ENCODE measurements at regions not wholly inside any gene's neighbourhood (a gene's known extent, or its start where the extent isn't known, plus 50 kb on each side); places are given as distances from the start of the nearest gene placed in this dataset.
A peak's percentile ranks its signal among the peaks of the same experiment; 100 is the strongest.

GRCh38 chr10:14416308-14416700 is 85.6 kb upstream of the FRMD4A start:
- POLR2A ChIA-PET = no interaction called here
- H3K4me3 Mint-ChIP-seq = no peak overlapping the region
- peaks cover 3% of the 10 kb centered on the region for H3K9me3 Mint-ChIP-seq
- DNase-seq (no peak), ATAC-seq (ENCODE audit: low read depth) (no peak)
- no peaks in the 10 kb centered on the region for H3K4me1 Mint-ChIP-seq
- H3K36me3 Mint-ChIP-seq = no peaks in the 10 kb centered on the region
- peaks cover 16% of the 10 kb centered on the region for H3K27me3 Mint-ChIP-seq
- H3K27ac Mint-ChIP-seq = no peak overlapping the region

- no peak for ATAC-seq (ENCODE audit: low read depth)
- H3K27me3 Mint-ChIP-seq = peaks cover 18% of the 10 kb centered on the region
- no peak overlapping the region for H3K27ac Mint-ChIP-seq
Measured at GRCh38 chr10:14415676-14416307, 85.1 kb upstream of the FRMD4A start.

GRCh38 chr10:14414901-14415300 is 84.2 kb upstream of the FRMD4A start:
- DNase-seq (no peak), ATAC-seq (ENCODE audit: low read depth) (no peak)
- H3K9me3 Mint-ChIP-seq = peaks cover 8% of the 10 kb centered on the region
- peaks cover 16% of the 10 kb centered on the region for H3K27me3 Mint-ChIP-seq
- H3K36me3 Mint-ChIP-seq = peaks cover 2% of the 10 kb centered on the region
- H3K4me1 Mint-ChIP-seq = peaks cover 7% of the 10 kb centered on the region
- no peak overlapping the region for H3K4me3 Mint-ChIP-seq
- H3K27ac Mint-ChIP-seq = no peak overlapping the region
- POLR2A ChIA-PET = no interaction called here

More at GRCh38 chr10:14415676-14416307, 85.1 kb upstream of the FRMD4A start:
- peaks cover 6% of the 10 kb centered on the region for H3K9me3 Mint-ChIP-seq
- H3K4me3 Mint-ChIP-seq = no peak overlapping the region
- DNase-seq = no peak
- POLR2A ChIA-PET = no interaction called here
- peaks cover 2% of the 10 kb centered on the region for H3K4me1 Mint-ChIP-seq
- H3K36me3 Mint-ChIP-seq = peaks cover 2% of the 10 kb centered on the region

GRCh38 chr10:14413523-14413922 is 82.8 kb upstream of the FRMD4A start:
- ATAC-seq (ENCODE audit: low read depth) (no peak), DNase-seq (no peak)
- peaks cover 11% of the 10 kb centered on the region for H3K4me1 Mint-ChIP-seq
- POLR2A ChIA-PET = no interaction called here
- H3K9me3 Mint-ChIP-seq = peaks cover 12% of the 10 kb centered on the region
- peaks cover 2% of the 10 kb centered on the region for H3K36me3 Mint-ChIP-seq
- H3K4me3 Mint-ChIP-seq = no peak overlapping the region
- peaks cover 16% of the 10 kb centered on the region for H3K27me3 Mint-ChIP-seq
- H3K27ac Mint-ChIP-seq = no peak overlapping the region

- Mint-ChIP-seq H3K36me3 (peaks cover 2% of the 10 kb centered on the region), H3K9me3 (peaks cover 12% of the 10 kb centered on the region), H3K27ac (no peak overlapping the region), H3K27me3 (peaks cover 16% of the 10 kb centered on the region), H3K4me3 (no peak overlapping the region), H3K4me1 (peaks cover 11% of the 10 kb centered on the region)
- POLR2A ChIA-PET = no interaction called here
- ATAC-seq (ENCODE audit: low read depth) (no peak), DNase-seq (no peak)
Measured at GRCh38 chr10:14412624-14413023, 81.9 kb upstream of the FRMD4A start.

GRCh38 chr10:14409856-14410458 is 79.2 kb upstream of the FRMD4A start:
- Mint-ChIP-seq H3K4me1 (peaks cover 11% of the 10 kb centered on the region), H3K9me3 (peaks cover 12% of the 10 kb centered on the region), H3K36me3 (peaks cover 2% of the 10 kb centered on the region), H3K4me3 (peak overlapping the region; percentile 48), H3K27me3 (peaks cover 23% of the 10 kb centered on the region), H3K27ac (no peak overlapping the region)
- no peak for DNase-seq
- ATAC-seq (ENCODE audit: low read depth) = no peak
- POLR2A ChIA-PET = no interaction called here

- ATAC-seq (ENCODE audit: low read depth) (no peak), DNase-seq (no peak)
- peaks cover 25% of the 10 kb centered on the region for H3K27me3 Mint-ChIP-seq
- no peak overlapping the region for H3K27ac Mint-ChIP-seq
- H3K4me1 Mint-ChIP-seq = peaks cover 11% of the 10 kb centered on the region
- H3K9me3 Mint-ChIP-seq = peaks cover 12% of the 10 kb centered on the region
- H3K4me3 Mint-ChIP-seq = no peak overlapping the region
- POLR2A ChIA-PET = no interaction called here
- peaks cover 2% of the 10 kb centered on the region for H3K36me3 Mint-ChIP-seq
Measured at GRCh38 chr10:14409247-14409646, 78.5 kb upstream of the FRMD4A start.

- H3K9me3 Mint-ChIP-seq = peaks cover 12% of the 10 kb centered on the region
- H3K4me1 Mint-ChIP-seq = peaks cover 11% of the 10 kb centered on the region
- H3K27me3 Mint-ChIP-seq = peaks cover 24% of the 10 kb centered on the region
- no peak for ATAC-seq (ENCODE audit: low read depth)
- POLR2A ChIA-PET = no interaction called here
- no peak overlapping the region for H3K4me3 Mint-ChIP-seq
- peaks cover 2% of the 10 kb centered on the region for H3K36me3 Mint-ChIP-seq
- DNase-seq = no peak
- no peak overlapping the region for H3K27ac Mint-ChIP-seq
Measured at GRCh38 chr10:14408139-14408538, 77.4 kb upstream of the FRMD4A start.

- Mint-ChIP-seq H3K36me3 (peaks cover 2% of the 10 kb centered on the region), H3K9me3 (peaks cover 14% of the 10 kb centered on the region), H3K4me3 (no peak overlapping the region), H3K27me3 (peaks cover 22% of the 10 kb centered on the region), H3K27ac (no peak overlapping the region), H3K4me1 (peaks cover 11% of the 10 kb centered on the region)
- no peak for ATAC-seq (ENCODE audit: low read depth)
- POLR2A ChIA-PET = no interaction called here
- DNase-seq = no peak
Measured at GRCh38 chr10:14407567-14407966, 76.8 kb upstream of the FRMD4A start.

- Mint-ChIP-seq H3K36me3 (no peaks in the 10 kb centered on the region), H3K4me1 (peaks cover 8% of the 10 kb centered on the region), H3K27ac (no peak overlapping the region), H3K9me3 (peaks cover 8% of the 10 kb centered on the region), H3K4me3 (no peak overlapping the region), H3K27me3 (peaks cover 17% of the 10 kb centered on the region)
- DNase-seq (no peak), ATAC-seq (ENCODE audit: low read depth) (no peak)
- POLR2A ChIA-PET = no interaction called here
Measured at GRCh38 chr10:14405076-14406065, 74.6 kb upstream of the FRMD4A start.

- H3K4me3 Mint-ChIP-seq = no peak overlapping the region
- no peak for DNase-seq
- H3K27me3 Mint-ChIP-seq = peaks cover 21% of the 10 kb centered on the region
- H3K36me3 Mint-ChIP-seq = no peaks in the 10 kb centered on the region
- H3K4me1 Mint-ChIP-seq = no peaks in the 10 kb centered on the region
- no peak overlapping the region for H3K27ac Mint-ChIP-seq
- POLR2A ChIA-PET = no interaction called here
- no peak for ATAC-seq (ENCODE audit: low read depth)
- peaks cover 1% of the 10 kb centered on the region for H3K9me3 Mint-ChIP-seq
Measured at GRCh38 chr10:14403881-14404623, 73.3 kb upstream of the FRMD4A start.

- H3K4me1 Mint-ChIP-seq = no peaks in the 10 kb centered on the region
- ATAC-seq (ENCODE audit: low read depth) (no peak), DNase-seq (no peak)
- peaks cover 25% of the 10 kb centered on the region for H3K27me3 Mint-ChIP-seq
- peaks cover 1% of the 10 kb centered on the region for H3K9me3 Mint-ChIP-seq
- POLR2A ChIA-PET = no interaction called here
- no peak overlapping the region for H3K4me3 Mint-ChIP-seq
- no peaks in the 10 kb centered on the region for H3K36me3 Mint-ChIP-seq
- no peak overlapping the region for H3K27ac Mint-ChIP-seq
Measured at GRCh38 chr10:14403359-14403758, 72.6 kb upstream of the FRMD4A start.

- H3K9me3 Mint-ChIP-seq = peaks cover 5% of the 10 kb centered on the region
- H3K4me3 Mint-ChIP-seq = no peak overlapping the region
- no peaks in the 10 kb centered on the region for H3K4me1 Mint-ChIP-seq
- H3K27ac Mint-ChIP-seq = no peak overlapping the region
- peaks cover 21% of the 10 kb centered on the region for H3K27me3 Mint-ChIP-seq
- ATAC-seq (ENCODE audit: low read depth) = no peak
- no peak for DNase-seq
- POLR2A ChIA-PET = no interaction called here
- no peaks in the 10 kb centered on the region for H3K36me3 Mint-ChIP-seq
Measured at GRCh38 chr10:14399641-14400040, 68.9 kb upstream of the FRMD4A start.

Measured in activated naive CD8-positive, alpha-beta T cell treated with anti-CD3 and anti-CD28 coated beads, Interleukin-2, amount 10 ng/mL, durations not matched to agents 7 days and 5 days (primary cell).